ENCODE measurements at regions not wholly inside any gene's neighbourhood (a gene's known extent, or its start where the extent isn't known, plus 50 kb on each side); places are given as distances from the start of the nearest gene placed in this dataset.

DNA sequence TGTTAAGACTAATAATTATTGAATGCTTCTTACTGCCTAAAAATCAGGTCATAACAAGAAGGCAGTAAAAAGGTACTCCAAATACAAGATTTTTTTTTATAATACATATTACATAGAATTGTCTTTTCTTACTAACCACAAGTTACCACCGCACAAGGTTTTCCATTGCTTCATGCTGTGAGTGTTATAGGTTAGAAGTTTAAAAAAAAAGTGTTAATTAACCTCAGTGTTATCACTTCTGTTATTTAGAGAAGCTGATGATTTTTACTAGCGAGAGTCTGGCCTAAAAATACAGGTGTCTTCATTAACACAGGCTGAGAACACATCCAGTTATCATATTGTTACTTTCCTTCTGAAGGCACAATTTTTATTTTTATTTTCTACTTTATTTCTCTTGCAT, 1281.9 kb upstream of the CELF2 start:
- H3K27me3 Mint-ChIP-seq = no peaks in the 10 kb centered on the region
- no peaks in the 10 kb centered on the region for H3K4me1 Mint-ChIP-seq
- no peak overlapping the region for H3K4me3 Mint-ChIP-seq
- H3K27ac Mint-ChIP-seq = no peak overlapping the region
- no peak for DNase-seq
- no peaks in the 10 kb centered on the region for H3K9me3 Mint-ChIP-seq
- no peak for ATAC-seq

DNA sequence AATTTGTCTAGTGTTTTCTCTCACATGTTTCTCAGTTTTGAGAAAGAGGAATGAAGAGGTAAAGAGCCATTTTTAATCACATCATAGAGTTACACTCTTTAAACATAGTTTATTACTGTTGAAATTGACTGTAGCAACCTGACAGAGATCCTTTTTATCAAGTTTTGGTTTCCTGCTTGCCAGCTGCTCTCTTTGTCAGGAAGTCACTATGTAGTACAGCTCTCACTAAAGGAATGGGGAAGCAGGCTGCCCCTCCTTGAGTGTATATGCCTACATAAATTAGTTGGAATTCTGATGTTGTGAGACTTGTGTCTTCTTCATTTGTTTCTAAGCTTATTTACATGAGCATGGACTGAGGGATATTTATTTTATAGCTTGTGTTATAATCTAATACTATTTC, 1274.0 kb upstream of the CELF2 start:
- ATAC-seq (no peak), DNase-seq (no peak)
- Mint-ChIP-seq H3K4me1 (no peaks in the 10 kb centered on the region), H3K27me3 (no peaks in the 10 kb centered on the region), H3K4me3 (no peak overlapping the region), H3K27ac (no peak overlapping the region), H3K9me3 (peaks cover 0 to 8% of the 10 kb centered on the region in 2 donors)

DNA sequence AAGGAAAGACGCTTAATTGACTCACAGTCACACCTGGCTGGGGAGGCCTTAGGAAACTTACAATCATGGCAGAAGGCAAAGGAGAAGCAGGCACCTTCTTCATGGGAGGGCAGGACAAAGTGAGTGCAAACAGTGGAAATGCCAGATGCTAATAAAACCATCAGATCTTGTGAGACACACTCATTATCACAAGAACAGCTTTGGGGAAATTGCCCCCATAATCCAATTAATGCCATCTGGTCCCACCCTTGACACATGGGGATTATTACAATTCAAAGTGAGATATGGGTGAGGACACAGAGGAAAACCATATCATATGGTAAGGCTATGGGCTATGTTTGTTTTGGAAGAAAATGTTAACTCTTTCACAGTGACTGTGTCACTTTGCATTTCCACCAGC, 1272.5 kb upstream of the CELF2 start:
- H3K9me3 Mint-ChIP-seq = peaks cover 0 to 8% of the 10 kb centered on the region in 2 donors
- H3K4me3 Mint-ChIP-seq = no peak overlapping the region
- no peaks in the 10 kb centered on the region for H3K27me3 Mint-ChIP-seq
- H3K27ac Mint-ChIP-seq = no peak overlapping the region
- DNase-seq (no peak), ATAC-seq (no peak)
- H3K4me1 Mint-ChIP-seq = no peaks in the 10 kb centered on the region

DNA sequence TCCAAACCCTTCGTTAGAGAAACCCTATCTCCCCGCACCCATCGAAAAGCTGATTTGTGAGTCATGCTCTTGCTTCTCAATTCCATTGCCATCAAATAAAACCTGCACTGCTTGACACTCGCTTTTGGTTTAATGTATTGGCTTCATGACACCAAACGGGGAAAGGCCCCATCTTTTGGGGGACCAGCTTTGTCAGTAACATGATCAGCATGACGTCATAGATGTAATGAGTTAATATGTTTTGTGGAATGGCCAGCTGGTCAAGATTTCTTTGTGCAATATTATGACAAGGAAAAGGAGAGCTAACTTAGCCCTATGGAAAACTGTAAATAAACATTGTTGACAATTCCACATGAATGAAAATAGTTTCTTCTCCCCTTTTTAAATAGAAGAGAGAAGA, 1260.5 kb upstream of the CELF2 start:
- no peaks in the 10 kb centered on the region for H3K4me1 Mint-ChIP-seq
- DNase-seq = no peak
- H3K27ac Mint-ChIP-seq = no peak overlapping the region
- no peak overlapping the region for H3K4me3 Mint-ChIP-seq
- peaks cover 0 to 24% of the 10 kb centered on the region in 2 donors for H3K9me3 Mint-ChIP-seq
- ATAC-seq = no peak
- peaks cover 7% of the 10 kb centered on the region for H3K27me3 Mint-ChIP-seq

DNA sequence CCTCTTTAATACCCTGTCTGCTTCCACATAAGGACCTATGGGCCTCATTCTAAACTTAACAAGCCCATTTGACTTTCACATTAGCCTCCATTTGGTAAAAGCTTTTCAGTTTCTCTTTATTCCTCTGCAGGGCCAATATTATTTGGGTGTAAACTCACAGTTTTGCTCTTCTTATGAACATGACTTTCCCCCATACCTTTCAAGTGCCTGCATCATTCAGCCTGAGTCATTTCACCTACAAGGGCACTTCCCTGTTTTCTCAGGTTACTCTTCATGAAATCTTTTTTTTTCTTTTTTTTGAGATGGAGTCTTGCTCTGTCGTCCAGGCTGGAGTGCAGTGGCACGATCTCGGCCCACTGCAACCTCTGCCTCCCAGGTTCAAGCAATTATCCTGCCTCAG, 1258.1 kb upstream of the CELF2 start:
- peaks cover 0 to 23% of the 10 kb centered on the region in 2 donors for H3K9me3 Mint-ChIP-seq
- H3K27me3 Mint-ChIP-seq = peaks cover 7% of the 10 kb centered on the region
- no peak for DNase-seq
- no peak for ATAC-seq
- no peaks in the 10 kb centered on the region for H3K4me1 Mint-ChIP-seq
- H3K4me3 Mint-ChIP-seq = no peak overlapping the region
- no peak overlapping the region for H3K27ac Mint-ChIP-seq

DNA sequence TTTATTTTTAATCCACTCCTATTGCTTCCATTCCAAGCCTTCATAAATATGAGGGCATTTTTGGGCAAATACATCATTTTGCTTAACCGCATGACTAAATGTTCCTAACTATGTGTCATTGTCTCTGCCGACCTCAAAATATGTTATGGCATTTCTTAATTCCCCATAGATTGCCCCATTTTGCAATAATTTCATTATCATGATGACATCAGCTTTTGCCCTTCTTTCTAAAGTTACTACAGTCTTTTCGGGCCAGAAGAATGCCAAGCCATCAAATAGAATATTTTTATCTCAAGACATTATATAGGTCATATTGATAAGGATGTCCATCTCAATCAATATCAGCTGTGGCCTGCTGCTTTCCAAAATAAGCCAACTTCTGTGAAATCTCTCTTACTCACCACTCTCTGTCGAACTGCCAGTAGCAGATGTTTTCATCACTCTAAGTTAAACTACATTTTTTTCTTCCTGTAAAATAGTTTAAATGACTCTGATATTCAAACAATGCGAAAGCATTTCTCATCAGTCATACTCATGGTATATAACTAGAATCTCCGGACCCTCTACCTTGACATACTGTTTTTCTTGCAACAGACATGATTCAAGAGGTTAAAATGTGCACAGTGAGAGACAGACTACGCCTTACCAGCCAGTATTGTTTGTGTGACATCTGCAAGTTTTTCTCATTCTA, 1254.6 kb upstream of the CELF2 start:
- Mint-ChIP-seq H3K9me3 (peaks cover 0 to 17% of the 10 kb centered on the region in 2 donors), H3K4me1 (no peaks in the 10 kb centered on the region), H3K27ac (no peak overlapping the region), H3K4me3 (no peak overlapping the region), H3K27me3 (no peaks in the 10 kb centered on the region)
- ATAC-seq = no peak
- no peak for DNase-seq

DNA sequence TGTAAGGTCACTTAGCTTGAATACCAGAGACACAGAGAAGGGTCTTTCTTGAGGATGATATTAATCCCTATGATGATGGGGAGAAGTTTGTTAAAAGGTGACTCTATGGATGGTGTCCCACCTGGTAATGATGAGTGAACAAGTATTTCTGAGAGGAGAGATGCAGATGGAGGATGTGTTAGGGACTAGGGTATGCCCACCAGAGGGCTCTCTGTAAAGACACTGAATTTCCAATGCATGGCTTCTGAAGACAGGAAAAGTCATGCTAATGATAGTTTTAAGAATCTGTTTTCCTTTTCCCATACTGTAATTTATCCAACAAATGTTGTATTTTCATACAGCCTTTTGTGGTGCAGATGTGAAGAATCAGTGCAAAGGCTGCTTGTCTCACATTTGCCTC, 1250.9 kb upstream of the CELF2 start:
- Mint-ChIP-seq H3K4me1 (no peaks in the 10 kb centered on the region), H3K27ac (no peak overlapping the region), H3K27me3 (no peaks in the 10 kb centered on the region), H3K4me3 (no peak overlapping the region), H3K9me3 (no peaks in the 10 kb centered on the region)
- no peak for DNase-seq
- no peak for ATAC-seq

DNA sequence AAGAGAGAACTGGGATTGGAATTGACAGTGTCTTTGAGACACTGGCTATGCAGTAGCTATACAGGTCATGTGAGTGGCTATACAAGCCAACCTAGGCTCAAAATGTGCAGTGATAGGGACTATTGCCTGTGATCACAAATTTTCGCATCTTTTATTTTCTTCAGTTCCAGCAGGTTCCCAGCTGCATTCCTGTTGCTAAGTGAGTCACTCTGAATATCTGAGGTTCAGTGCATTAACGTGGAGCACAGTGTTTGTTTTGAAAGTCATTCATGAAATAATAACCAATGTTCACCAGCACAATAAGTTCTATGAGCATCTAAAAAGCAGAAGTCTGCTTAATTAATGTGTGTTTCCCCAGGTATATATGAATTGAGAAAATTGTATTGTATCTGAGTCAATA, 1236.0 kb upstream of the CELF2 start:
- Mint-ChIP-seq H3K27ac (no peak overlapping the region), H3K9me3 (no peaks in the 10 kb centered on the region), H3K4me1 (no peaks in the 10 kb centered on the region), H3K27me3 (no peaks in the 10 kb centered on the region), H3K4me3 (no peak overlapping the region)
- DNase-seq (no peak), ATAC-seq (no peak)

DNA sequence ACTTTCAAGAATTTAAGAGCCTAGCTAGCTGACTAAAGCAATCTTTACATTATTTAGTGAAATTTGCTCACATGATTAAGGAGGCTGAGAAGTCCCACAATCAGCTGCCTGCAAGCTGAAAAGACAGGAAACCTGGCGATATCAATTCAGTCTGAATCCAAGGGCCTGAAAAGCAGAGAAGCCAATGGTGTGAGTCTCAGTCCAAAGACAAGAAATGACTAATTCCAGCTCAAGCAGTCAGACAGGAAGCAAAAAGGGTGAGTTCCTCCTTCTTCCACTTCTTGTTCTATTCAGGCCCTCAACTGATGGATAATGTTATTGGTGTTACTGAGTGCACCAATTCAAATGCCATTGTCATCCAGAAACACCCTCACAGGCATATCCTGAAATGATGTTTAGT, 1231.6 kb upstream of the CELF2 start:
- Mint-ChIP-seq H3K4me3 (no peak overlapping the region), H3K9me3 (no peaks in the 10 kb centered on the region), H3K27ac (no peak overlapping the region), H3K27me3 (no peaks in the 10 kb centered on the region), H3K4me1 (no peaks in the 10 kb centered on the region)
- no peak for DNase-seq
- ATAC-seq = no peak

DNA sequence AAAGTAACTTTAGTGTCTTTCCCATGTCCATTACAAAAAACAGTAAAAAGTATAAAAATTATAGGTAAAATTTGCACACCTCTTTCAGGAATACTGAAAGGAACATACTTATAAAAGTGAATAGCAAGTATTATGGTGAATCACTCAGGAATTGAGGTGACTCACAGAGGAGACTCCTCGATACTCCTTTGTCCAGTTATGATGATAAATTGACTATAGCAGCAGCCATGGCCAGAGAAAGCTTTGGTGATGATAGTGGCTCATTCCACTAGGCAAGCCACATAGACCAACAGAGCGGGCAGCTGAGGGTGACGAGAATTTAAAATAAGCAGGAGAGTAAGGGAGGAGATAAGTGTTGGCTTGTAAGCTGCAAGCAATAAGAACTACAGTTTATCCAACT, 1231.1 kb upstream of the CELF2 start:
- H3K4me1 Mint-ChIP-seq = no peaks in the 10 kb centered on the region
- no peak overlapping the region for H3K4me3 Mint-ChIP-seq
- H3K9me3 Mint-ChIP-seq = no peaks in the 10 kb centered on the region
- DNase-seq (no peak), ATAC-seq (no peak)
- no peak overlapping the region for H3K27ac Mint-ChIP-seq
- no peaks in the 10 kb centered on the region for H3K27me3 Mint-ChIP-seq

DNA sequence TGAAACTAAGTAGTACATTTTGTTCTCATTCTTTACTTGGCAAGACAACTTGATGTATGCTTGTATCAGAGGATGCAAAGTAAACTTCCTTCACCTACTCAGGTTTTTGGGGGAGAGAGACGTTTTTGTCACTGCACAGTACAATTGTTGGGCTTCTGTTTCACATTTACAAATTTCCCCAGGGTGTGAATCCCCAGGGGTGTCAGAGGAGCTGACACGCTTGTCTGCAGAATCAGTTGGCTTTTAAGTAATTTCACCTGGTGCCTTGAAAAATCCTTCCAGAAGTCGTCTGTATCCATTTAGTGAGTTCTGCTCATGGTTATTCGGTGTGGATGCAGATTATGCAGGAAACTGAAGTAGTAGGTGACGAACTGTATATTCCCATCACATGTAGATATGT, 1227.7 kb upstream of the CELF2 start:
- ATAC-seq = no peak
- Mint-ChIP-seq H3K27me3 (no peaks in the 10 kb centered on the region), H3K27ac (no peak overlapping the region), H3K9me3 (no peaks in the 10 kb centered on the region), H3K4me3 (no peak overlapping the region), H3K4me1 (no peaks in the 10 kb centered on the region)
- DNase-seq = no peak

DNA sequence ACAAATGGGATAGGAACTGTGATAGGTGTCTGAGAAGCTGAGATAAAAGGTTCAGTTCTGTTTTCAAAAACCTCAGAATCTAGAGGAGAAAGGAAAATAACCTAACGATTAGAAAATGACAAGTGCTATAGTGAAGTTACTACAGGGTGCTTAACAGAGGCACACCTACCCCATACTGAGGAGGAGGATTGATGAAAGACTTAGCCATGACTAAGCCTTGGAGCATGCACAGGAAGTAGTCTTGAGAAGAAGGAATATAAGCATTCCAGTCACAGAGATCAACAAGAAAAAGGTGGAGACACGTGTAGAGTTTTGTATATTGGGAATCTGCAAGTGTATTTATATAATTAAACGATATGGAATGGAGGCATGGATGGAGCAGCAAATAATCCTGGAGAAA, 1225.5 kb upstream of the CELF2 start:
- ATAC-seq = no peak
- Mint-ChIP-seq H3K9me3 (no peaks in the 10 kb centered on the region), H3K27ac (no peak overlapping the region), H3K4me3 (no peak overlapping the region), H3K27me3 (no peaks in the 10 kb centered on the region), H3K4me1 (no peaks in the 10 kb centered on the region)
- no peak for DNase-seq

DNA sequence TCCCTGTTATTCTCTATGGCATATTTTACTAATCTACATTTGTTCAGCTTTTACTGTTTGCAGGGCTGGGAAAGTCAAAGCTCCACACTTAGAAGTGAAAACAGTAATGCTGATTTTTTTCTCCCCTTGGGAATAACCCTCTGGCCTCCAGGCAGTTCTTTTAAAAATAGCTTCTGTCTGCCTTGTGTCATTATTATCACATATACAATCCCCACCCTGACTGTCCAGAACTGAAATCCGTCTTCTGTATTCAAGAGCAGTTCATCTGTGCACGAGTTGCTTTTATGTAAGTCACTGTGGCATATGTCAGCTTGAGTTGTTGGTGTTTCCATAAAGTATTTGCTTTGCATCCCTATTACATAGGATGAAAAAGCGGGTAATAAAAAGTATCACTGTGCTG, 1221.1 kb upstream of the CELF2 start:
- H3K27me3 Mint-ChIP-seq = no peaks in the 10 kb centered on the region
- no peak for DNase-seq
- no peaks in the 10 kb centered on the region for H3K9me3 Mint-ChIP-seq
- H3K4me3 Mint-ChIP-seq = no peak overlapping the region
- no peak overlapping the region for H3K27ac Mint-ChIP-seq
- no peak for ATAC-seq
- no peaks in the 10 kb centered on the region for H3K4me1 Mint-ChIP-seq

DNA sequence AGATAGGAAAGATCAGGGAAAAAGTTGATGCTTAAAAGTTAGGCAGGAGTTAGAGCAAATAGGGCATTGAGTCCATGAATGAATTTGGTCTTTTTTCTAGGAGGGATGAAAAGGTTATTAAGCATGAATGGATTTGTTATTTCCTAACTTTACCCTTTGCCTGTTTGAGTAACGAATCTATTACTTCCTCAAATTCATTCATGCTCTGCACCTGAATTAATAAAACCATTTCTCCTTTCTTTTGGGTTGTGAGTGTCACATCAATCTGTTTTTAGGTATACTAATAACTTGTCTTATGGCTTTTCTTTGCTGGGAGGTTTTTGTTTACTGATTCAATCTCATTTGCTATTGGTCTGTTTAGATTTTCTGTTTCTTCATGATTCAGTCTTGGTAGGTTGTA, 1217.7 kb upstream of the CELF2 start:
- no peaks in the 10 kb centered on the region for H3K9me3 Mint-ChIP-seq
- no peaks in the 10 kb centered on the region for H3K4me1 Mint-ChIP-seq
- H3K27me3 Mint-ChIP-seq = no peaks in the 10 kb centered on the region
- H3K4me3 Mint-ChIP-seq = no peak overlapping the region
- ATAC-seq (no peak), DNase-seq (no peak)
- no peak overlapping the region for H3K27ac Mint-ChIP-seq

DNA sequence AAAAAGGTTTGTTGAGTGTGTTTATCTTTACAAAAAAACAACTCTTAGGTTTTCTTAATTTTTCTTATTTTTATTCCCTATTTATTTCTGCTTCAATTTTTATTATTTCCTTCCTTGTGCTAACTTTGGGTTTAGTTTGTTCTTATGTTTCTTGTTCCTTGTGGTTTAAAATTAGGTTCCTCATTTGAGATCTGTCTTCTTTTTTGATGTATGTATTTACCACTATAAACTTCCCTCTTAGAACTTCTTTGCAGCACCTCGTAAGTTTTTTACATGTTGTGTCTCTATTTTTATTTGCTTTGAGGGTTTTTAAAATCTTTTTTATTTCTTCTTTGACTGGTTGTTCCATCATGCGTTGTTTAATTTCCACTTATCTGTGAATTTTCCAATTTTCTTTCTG, 1217.1 kb upstream of the CELF2 start:
- ATAC-seq (no peak), DNase-seq (no peak)
- Mint-ChIP-seq H3K4me1 (no peaks in the 10 kb centered on the region), H3K27me3 (no peaks in the 10 kb centered on the region), H3K9me3 (no peaks in the 10 kb centered on the region), H3K27ac (no peak overlapping the region), H3K4me3 (no peak overlapping the region)

DNA sequence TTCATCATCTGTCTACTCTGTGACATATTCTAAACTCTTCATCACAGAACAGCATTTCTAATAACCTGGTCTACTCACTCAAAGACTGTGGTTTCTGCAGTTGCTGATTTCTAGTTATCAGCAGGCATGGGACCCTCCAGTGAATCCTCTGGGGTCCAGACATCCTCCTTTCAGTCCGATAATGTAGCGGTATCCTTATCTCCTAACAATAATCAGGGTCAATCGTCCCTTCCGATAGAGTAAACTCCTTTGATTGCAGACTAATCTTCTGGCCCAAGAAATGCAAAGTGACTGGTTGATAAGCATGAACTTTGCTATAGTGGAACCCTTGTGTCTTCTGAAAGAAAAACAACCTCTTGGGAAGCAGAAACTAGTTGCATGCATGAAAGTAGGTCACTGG, 1209.8 kb upstream of the CELF2 start:
- DNase-seq = no peak
- Mint-ChIP-seq H3K27ac (no peak overlapping the region), H3K4me3 (no peak overlapping the region), H3K4me1 (no peaks in the 10 kb centered on the region), H3K27me3 (no peaks in the 10 kb centered on the region), H3K9me3 (peaks cover 0 to 8% of the 10 kb centered on the region in 2 donors)
- no peak for ATAC-seq

DNA sequence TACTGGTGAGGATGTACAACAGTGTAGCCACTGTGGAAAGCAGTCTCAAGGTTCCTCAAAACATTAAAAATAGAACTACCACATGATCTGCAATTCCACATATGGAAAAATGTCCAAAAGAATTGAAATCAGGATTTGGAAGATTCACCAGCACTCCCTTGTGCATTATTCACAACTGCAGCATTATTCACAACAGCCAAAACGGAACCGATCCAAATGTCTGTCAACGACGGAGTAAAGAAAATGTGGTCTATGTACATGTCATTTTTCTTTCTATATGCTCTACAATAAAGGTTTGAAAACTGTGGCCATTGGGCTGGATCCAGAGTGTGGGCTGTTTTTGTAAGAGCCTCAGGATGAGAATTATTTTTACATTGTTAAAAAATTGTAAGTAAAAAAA, 1206.1 kb upstream of the CELF2 start:
- ATAC-seq (no peak), DNase-seq (no peak)
- Mint-ChIP-seq H3K9me3 (peaks cover 0 to 7% of the 10 kb centered on the region in 2 donors), H3K27ac (no peak overlapping the region), H3K4me3 (no peak overlapping the region), H3K4me1 (no peaks in the 10 kb centered on the region), H3K27me3 (no peaks in the 10 kb centered on the region)
